Common myeloid progenitor, CD34-positive (primary cell): ENCODE measurements at regions not wholly inside any gene's neighbourhood (a gene's known extent, or its start where the extent isn't known, plus 50 kb on each side); places are given as distances from the start of the nearest gene placed in this dataset.
"Not testable (repeated sequence)": the region's sequence is repeated elsewhere in the genome, so short reads cannot be mapped to it uniquely, and the experiment has no call there.

ENCODE experiments used
- CTCF ChIA-PET: fragments of 350-600 bp; sonication (Branson Sonifier 250); formaldehyde crosslinking; loops from one replicate; lab custom pipeline; 2021; ENCODE audit warnings: antibody characterized with exemption; lab: Charles Lee
- POLR2A ChIA-PET: fragments of 350-600 bp; sonication (Branson Sonifier 250); formaldehyde crosslinking; loops from one replicate; lab custom pipeline; 2021; ENCODE audit warnings: antibody characterized with exemption; lab: Charles Lee
- DNase-seq, 3 donors: peaks; one replicate each; pipeline versions ENCODE4 v3.0.0 to v3.0.0-alpha.2; 2013
- H3K27ac ChIP-seq, 2 experiments: 1 replicate in 1 of 2; 2 replicates in 1 of 2; pipeline ENCODE4 v1.7.0; 2013; ENCODE audit warnings: inconsistent platforms in 2 of 2, low read length in 2 of 2, mild to moderate bottlenecking in 2 of 2, low read depth in 1 of 2, moderate library complexity in 1 of 2; ENCODE audit not compliant: severe bottlenecking in 2 of 2, insufficient read depth in 1 of 2, poor library complexity in 1 of 2
- H3K27me3 ChIP-seq, 5 experiments: replicated peaks in 2 of 5; 1 replicate in 3 of 5; 2 replicates in 2 of 5; pipeline versions ENCODE4 v1.6.1 to v1.7.0; 2013; ENCODE audit warnings: low read length in 4 of 5, mild to moderate bottlenecking in 2 of 5, moderate library complexity in 2 of 5, inconsistent platforms in 1 of 5; ENCODE audit not compliant: insufficient read depth in 5 of 5, control insufficient read depth in 4 of 5
- H3K36me3 ChIP-seq, 4 experiments: 1 replicate in 2 of 4; 2 replicates in 2 of 4; pipeline versions ENCODE4 v1.6.1 to v1.7.0; 2013; ENCODE audit warnings: low read length in 3 of 4, control low read depth in 1 of 4, mild to moderate bottlenecking in 1 of 4; ENCODE audit not compliant: control insufficient read depth in 4 of 4, insufficient read depth in 4 of 4
- H3K4me1 ChIP-seq, 4 experiments: 1 replicate in 3 of 4; 2 replicates in 1 of 4; pipeline versions ENCODE4 v1.6.1 to v1.7.1; 2013; ENCODE audit warnings: low read length in 3 of 4, mild to moderate bottlenecking in 3 of 4, control low read depth in 1 of 4, inconsistent platforms in 1 of 4, moderate library complexity in 1 of 4; ENCODE audit not compliant: control insufficient read depth in 4 of 4, insufficient read depth in 4 of 4; ENCODE audit errors: control extremely low read depth in 1 of 4
- H3K4me3 ChIP-seq, 7 experiments: 1 replicate in 4 of 7; 2 replicates in 3 of 7; pipeline versions ENCODE4 v1.5.1 to v1.7.0; 2013; ENCODE audit warnings: mild to moderate bottlenecking in 7 of 7, low read length in 6 of 7, moderate library complexity in 6 of 7, inconsistent platforms in 2 of 7, low read depth in 2 of 7, control low read depth in 1 of 7; ENCODE audit not compliant: insufficient read depth in 4 of 7, control insufficient read depth in 1 of 7; ENCODE audit errors: extremely low read depth in 1 of 7
- H3K9me3 ChIP-seq, 5 experiments: 1 replicate in 4 of 5; 2 replicates in 1 of 5; pipeline versions ENCODE4 v1.6.1 to v1.7.1; 2013; ENCODE audit warnings: low read length in 4 of 5, mild to moderate bottlenecking in 2 of 5, inconsistent platforms in 1 of 5, low read depth in 1 of 5, moderate library complexity in 1 of 5; ENCODE audit not compliant: control insufficient read depth in 4 of 5, insufficient read depth in 2 of 5; ENCODE audit errors: control extremely low read depth in 1 of 5
- WGBS: methylation state at CpG from one replicate; pipeline ENCODE4 v1.1.5; 2013; ENCODE audit not compliant: insufficient coverage; 5-methylcytosine and 5-hydroxymethylcytosine counted together

- Histone ChIP-seq H3K27me3 (no peaks in the 10 kb centered on the region), H3K4me1 (peaks cover 0 to 9% (median 1%) of the 10 kb centered on the region in 4 experiments), H3K4me3 (no peak overlapping the region), H3K9me3 (peaks cover 0 to 22% (median 6%) of the 10 kb centered on the region in 5 experiments), H3K36me3 (no peaks in the 10 kb centered on the region), H3K27ac (no peak overlapping the region)
- ChIA-PET CTCF (interaction anchor here (0.7 kb wide), 1 partner anchor 11 kb away, joined by 3 read pairs; no protein-coding TSS in a partner anchor), POLR2A (no interaction called here)
- no CpG with 5 or more reads among the region's 2 CpGs for WGBS
- DNase-seq: peak in 2 of 3 donors; percentile 27 to 34
Measured at GRCh38 chr2:67579216-67579615, 182.1 kb downstream of the ETAA1 start.

- Histone ChIP-seq H3K9me3 (peaks cover 0 to 25% (median 6%) of the 10 kb centered on the region in 5 experiments), H3K36me3 (no peaks in the 10 kb centered on the region), H3K27ac (no peak overlapping the region), H3K4me1 (peaks cover 0 to 9% (median 1%) of the 10 kb centered on the region in 4 experiments), H3K27me3 (no peaks in the 10 kb centered on the region), H3K4me3 (no peak overlapping the region)
- no peak for DNase-seq
- 100% methylated on average over 1 of the region's 1 CpG for WGBS
- ChIA-PET POLR2A (no interaction called here), CTCF (no interaction called here)
Measured at GRCh38 chr2:67579806-67580205, 182.7 kb downstream of the ETAA1 start.

- H3K9me3 ChIP-seq: peaks cover 4 to 37% (median 10%) of the 10 kb centered on the region in 5 experiments
- no peak for DNase-seq
- WGBS: 90% methylated on average over 3 of the region's 7 CpGs
- H3K4me1 ChIP-seq: peaks cover 0 to 9% (median 1%) of the 10 kb centered on the region in 4 experiments
- H3K27me3 ChIP-seq: no peaks in the 10 kb centered on the region
- no peak overlapping the region for H3K4me3 ChIP-seq
- ChIA-PET POLR2A (no interaction called here), CTCF (no interaction called here)
- no peaks in the 10 kb centered on the region for H3K36me3 ChIP-seq
- no peak overlapping the region for H3K27ac ChIP-seq
Measured at GRCh38 chr2:67581751-67582150, 184.6 kb downstream of the ETAA1 start.

- no peak overlapping the region for H3K4me3 ChIP-seq
- H3K4me1 ChIP-seq: peaks cover 0 to 9% (median 1%) of the 10 kb centered on the region in 4 experiments
- ChIA-PET CTCF (no interaction called here), POLR2A (no interaction called here)
- no peaks in the 10 kb centered on the region for H3K27me3 ChIP-seq
- peak in 1 of 3 donors; percentile 5 for DNase-seq
- H3K27ac ChIP-seq: no peak overlapping the region
- 80% methylated on average over 1 of the region's 2 CpGs for WGBS
- peaks cover 4 to 33% (median 7%) of the 10 kb centered on the region in 5 experiments for H3K9me3 ChIP-seq
- H3K36me3 ChIP-seq: no peaks in the 10 kb centered on the region
Measured at GRCh38 chr2:67583185-67583584, 186.1 kb downstream of the ETAA1 start.

GRCh38 chr2:67585400-67585799, 188.3 kb downstream of the ETAA1 start:
- Histone ChIP-seq H3K27ac (no peak overlapping the region), H3K4me1 (no peaks in the 10 kb centered on the region), H3K27me3 (no peaks in the 10 kb centered on the region), H3K4me3 (no peak overlapping the region), H3K9me3 (peaks cover 4 to 39% (median 7%) of the 10 kb centered on the region in 5 experiments), H3K36me3 (no peaks in the 10 kb centered on the region)
- peak in 2 of 3 donors; percentile 43 to 64 for DNase-seq
- POLR2A ChIA-PET: no interaction called here
- CTCF ChIA-PET: no interaction called here

- CTCF ChIA-PET, H3K27ac ChIP-seq, H3K36me3 ChIP-seq, DNase-seq, H3K4me3 ChIP-seq, H3K4me1 ChIP-seq, POLR2A ChIA-PET, H3K27me3 ChIP-seq: not testable (repeated sequence)
- peaks cover 4 to 22% (median 4%) of the 10 kb centered on the region in 5 experiments for H3K9me3 ChIP-seq
- WGBS: 96% methylated on average over 6 of the region's 6 CpGs
Measured at GRCh38 chr2:67589121-67589520, 192.0 kb downstream of the ETAA1 start.

GRCh38 chr2:67594522-67594921, 197.4 kb downstream of the ETAA1 start:
- CTCF ChIA-PET, DNase-seq, H3K36me3 ChIP-seq, H3K27me3 ChIP-seq, H3K4me3 ChIP-seq, H3K4me1 ChIP-seq, H3K9me3 ChIP-seq, POLR2A ChIA-PET, H3K27ac ChIP-seq: not testable (repeated sequence)
